SH-SY5Y (cell line): ENCODE measurements at regions not wholly inside any gene's neighbourhood (a gene's known extent, or its start where the extent isn't known, plus 50 kb on each side); places are given as distances from the start of the nearest gene placed in this dataset.

Source experiments
- GATA2 ChIP-seq: IDR thresholded peaks from 2 replicates; pipeline ENCODE4 v1.6.1; 2011; ENCODE audit warnings: mild to moderate bottlenecking, low read depth, low read length
- GATA3 ChIP-seq: IDR thresholded peaks from 2 replicates; pipeline ENCODE4 v1.6.1; 2011; ENCODE audit warnings: low read depth, mild to moderate bottlenecking, low read length, moderate library complexity

DNA sequence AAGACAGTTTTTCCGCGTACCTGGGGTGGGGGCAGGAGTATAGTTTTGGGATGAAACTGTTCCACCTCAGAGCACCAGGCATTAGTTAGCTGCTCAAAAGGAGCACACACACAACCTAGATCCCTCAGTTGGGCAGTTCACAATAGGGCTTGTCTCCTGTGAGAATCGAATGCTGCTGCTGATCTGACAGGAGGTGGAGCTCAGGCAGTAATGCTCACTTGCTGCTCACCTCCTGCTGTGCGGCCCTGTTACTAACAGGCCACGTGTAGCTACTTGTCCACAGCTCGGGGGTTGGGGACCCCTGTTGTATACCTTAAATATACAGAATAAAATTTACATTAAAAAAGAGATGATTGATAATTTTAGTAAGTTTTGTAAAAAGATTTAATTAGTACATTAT is 191.5 kb downstream of the SLC7A11 start:
- TF ChIP-seq GATA3, result no peak
- no peak for TF ChIP-seq GATA2
